NCI-H2196 (cell line): ENCODE measurements at regions not wholly inside any gene's neighbourhood (a gene's known extent, or its start where the extent isn't known, plus 50 kb on each side); places are given as distances from the start of the nearest gene placed in this dataset.

Experiments
- DNase-seq: peaks from one replicate; lab custom pipeline; 2025; ENCODE audit not compliant: unreplicated experiment; lab: John Stamatoyannopoulos, UW

- DNase-seq = no peak
Observed at GRCh38 chr16:48901712-48902374, 291.9 kb upstream of the N4BP1 start.

GRCh38 chr16:48899500-48899899 lies 289.5 kb upstream of the N4BP1 start:
- DNase-seq = no peak

- no peak for DNase-seq
Observed at GRCh38 chr16:48897698-48898205, 287.8 kb upstream of the N4BP1 start.

- no peak for DNase-seq
Observed at GRCh38 chr16:48895142-48895541, 285.2 kb upstream of the N4BP1 start.

DNA sequence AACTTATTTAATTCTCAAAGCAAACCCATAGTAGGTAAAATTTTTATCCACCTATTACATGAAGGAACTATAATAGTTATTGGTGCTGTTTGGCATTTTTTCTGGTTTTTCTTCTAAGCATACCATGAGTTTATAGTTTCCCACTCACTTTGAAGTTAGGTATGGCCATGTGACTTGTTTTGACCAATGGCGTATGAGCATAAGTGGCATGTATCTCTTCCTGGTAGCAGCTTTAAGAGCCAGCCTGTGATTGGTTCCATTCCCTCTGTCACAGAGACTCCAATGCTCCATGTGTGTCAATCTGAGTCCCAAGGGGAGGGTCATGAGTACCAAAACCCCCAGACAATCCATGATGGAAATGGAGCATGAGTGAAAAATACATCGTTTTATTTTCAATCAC lies 282.9 kb upstream of the N4BP1 start:
- no peak for DNase-seq

GRCh38 chr16:48887646-48888210 lies 277.7 kb upstream of the N4BP1 start:
- DNase-seq = no peak

- no peak for DNase-seq
Observed at GRCh38 chr16:48885471-48885870, 275.5 kb upstream of the N4BP1 start.

DNA sequence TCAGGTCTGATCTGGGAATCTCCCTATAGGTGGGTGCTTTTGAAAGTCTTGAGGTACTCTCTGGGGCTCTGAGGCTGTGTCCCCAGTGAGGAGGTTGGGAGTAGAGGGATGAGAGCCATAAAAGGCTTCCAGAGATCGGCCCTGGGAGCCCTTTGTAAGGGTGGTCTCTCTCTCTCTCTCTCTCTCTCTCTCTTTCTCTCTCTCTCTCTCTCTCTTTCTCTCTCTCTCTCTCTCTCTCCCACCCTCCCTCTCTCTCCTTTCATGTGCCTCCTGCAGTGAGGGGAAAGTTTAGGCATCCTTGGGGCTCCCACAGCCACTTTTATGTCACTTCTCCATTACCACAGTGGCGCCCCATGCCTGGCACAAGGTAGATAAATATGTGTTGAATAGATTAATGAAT lies 271.3 kb upstream of the N4BP1 start:
- DNase-seq = no peak

DNA sequence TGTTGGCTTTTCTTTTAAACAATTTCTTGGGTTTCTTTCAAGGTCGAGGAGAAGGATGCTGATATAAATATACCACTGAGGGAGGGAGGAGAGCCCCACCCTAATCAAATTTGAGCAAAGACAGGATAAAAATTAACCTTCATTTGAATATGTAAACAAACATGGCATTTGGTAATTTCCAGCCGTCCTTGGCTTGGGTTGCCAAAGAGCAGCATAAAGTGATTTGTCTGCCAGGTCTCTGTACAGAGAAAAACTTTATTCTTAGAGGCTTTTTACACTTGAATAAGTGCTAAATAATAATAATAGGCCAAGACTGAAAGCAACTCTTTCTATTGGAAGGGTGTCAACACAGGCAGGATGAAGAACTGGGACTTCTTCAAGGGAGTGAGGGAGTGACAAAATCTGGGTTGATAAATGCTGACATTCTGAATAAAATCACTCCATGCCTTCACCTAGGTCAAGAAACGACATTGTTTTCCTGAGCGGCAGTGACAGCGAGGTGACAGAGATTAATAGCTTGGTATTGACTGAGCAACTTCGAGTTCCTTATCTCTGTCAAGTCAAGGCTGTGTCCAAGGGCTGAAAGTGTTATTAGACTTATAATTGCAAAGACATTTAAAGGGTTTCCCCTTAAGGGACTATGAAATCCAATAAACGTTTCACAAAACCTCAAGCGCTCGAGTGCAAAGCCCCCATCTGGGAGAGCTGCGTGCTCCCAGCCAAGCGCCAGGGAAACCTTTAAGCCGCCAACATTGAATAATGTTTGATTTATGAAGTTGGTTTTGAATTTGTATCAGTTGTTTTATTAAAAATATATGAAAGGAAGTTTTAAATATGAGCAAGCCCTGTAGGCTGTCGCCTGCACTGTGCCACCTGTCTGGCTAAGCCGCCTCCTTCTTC lies 269.5 kb upstream of the N4BP1 start:
- DNase-seq = no peak

DNA sequence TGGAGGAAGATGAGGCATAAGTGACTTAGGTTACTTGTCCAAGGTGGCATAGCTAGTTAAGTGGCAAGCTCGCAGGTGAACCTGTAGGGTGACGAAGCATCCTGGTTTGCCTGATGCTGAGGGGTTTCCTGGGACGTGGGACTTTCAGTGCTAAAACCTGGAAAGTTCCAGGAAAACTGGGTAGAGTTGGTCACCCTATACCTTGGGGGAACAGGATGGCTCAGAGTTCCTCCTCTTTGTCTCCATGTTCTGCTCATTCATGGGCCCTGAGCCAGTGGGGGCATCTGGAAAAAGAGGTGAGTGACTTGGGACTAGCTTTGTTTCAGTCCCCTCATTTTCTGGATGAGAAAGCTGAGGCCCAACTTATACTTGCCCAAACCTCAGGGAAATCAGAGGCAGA lies 268.0 kb upstream of the N4BP1 start:
- no peak for DNase-seq

DNA sequence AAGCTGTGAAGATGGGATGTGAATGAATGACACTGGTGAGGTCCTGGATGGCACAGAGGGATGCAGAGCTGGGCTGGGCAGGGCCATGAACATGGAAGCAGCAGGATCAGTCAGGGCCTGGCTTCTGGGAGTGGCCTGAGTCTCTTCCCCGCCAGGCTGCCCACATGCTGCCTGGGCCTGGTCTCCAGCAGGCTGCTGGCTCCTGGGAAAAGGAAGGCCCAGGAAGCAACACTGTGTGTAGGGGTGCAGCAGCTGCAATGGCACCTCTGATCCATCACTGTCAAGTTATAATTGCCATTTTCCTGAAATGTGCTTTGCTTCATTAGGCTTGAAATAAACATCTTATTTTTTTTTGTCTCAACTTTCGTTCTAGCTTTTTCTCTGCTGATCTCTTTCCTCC lies 260.2 kb upstream of the N4BP1 start:
- no peak for DNase-seq

GRCh38 chr16:48865520-48865919 lies 255.5 kb upstream of the N4BP1 start:
- DNase-seq = no peak

DNA sequence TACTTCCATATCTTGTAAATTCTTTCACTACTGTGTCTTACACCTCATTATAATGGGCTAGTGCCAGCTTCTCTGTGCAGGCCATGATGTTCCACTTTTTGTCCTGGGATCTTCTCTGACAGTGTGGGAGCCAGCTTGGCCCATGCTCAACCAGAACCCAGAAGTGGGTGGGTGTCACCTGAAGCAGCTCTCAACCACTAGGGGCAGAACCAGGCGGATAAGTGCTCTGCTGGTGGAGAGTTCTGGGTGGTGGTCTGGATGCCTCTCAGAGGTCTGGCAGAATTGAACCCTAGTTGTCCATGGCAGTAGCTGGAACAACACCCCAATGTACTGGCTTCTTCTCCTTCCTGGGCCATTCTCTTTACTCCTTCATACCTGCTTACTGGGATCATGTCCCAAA lies 254.1 kb upstream of the N4BP1 start:
- DNase-seq = no peak

- no peak for DNase-seq
Observed at GRCh38 chr16:48862087-48862532, 252.1 kb upstream of the N4BP1 start.

GRCh38 chr16:48860341-48860740 lies 250.4 kb upstream of the N4BP1 start:
- DNase-seq = no peak

GRCh38 chr16:48852951-48853350 lies 243.0 kb upstream of the N4BP1 start:
- no peak for DNase-seq

DNA sequence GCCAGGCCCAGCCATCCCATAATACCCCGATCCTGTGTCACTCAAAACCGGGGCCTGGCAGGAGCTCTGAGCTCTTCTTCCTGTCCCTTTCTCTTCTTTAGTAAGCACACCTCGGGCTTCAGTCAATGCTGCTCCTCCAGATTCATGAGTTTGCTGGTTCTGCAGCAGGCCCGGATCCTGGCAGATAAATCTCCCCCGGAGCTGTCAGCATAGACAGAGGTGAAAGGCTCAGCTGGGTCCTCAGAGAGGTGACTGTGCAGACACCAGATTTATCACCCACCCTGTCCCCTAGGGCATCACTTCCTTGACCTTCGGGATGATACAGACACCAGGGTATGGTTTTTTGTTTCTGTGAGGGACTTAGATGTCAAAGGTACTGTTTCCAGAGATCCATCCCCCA lies 242.5 kb upstream of the N4BP1 start:
- no peak for DNase-seq

GRCh38 chr16:48850097-48850770 lies 240.3 kb upstream of the N4BP1 start:
- no peak for DNase-seq

DNA sequence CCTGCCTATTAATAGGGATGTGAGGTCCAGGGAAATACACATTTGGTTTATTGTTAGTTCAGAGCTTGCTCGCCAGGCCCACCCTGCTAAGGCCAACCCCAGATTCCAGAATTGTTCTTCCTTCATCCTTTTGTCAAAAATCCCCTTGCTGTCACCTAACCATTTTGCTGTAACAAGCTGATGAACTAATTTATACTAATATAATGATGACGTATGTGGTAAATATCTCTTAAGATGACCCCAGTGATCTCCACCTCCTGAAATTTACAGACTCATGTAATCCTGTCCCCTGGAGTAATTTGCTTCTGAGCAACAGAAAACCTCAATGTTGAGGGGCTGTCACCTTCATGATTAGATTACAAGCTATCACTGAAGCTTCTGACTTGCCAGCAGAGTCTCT lies 236.3 kb upstream of the N4BP1 start:
- no peak for DNase-seq

GRCh38 chr16:48845261-48845660 lies 235.3 kb upstream of the N4BP1 start:
- DNase-seq = no peak

- DNase-seq = no peak
Observed at GRCh38 chr16:48838349-48838748, 228.4 kb upstream of the N4BP1 start.
